HG02938 (cell line): ENCODE measurements at regions not wholly inside any gene's neighbourhood (a gene's known extent, or its start where the extent isn't known, plus 50 kb on each side); places are given as distances from the start of the nearest gene placed in this dataset.
"Not testable (repeated sequence)": the region's sequence is repeated elsewhere in the genome, so short reads cannot be mapped to it uniquely, and the experiment has no call there.

Source experiments
- ATAC-seq: cut with Tn5 transposase; IDR thresholded peaks from one replicate; pipeline ENCODE4 v1.9.1; 2021; ENCODE audit warnings: mild to moderate bottlenecking, moderate library complexity; ENCODE audit not compliant: unreplicated experiment

DNA sequence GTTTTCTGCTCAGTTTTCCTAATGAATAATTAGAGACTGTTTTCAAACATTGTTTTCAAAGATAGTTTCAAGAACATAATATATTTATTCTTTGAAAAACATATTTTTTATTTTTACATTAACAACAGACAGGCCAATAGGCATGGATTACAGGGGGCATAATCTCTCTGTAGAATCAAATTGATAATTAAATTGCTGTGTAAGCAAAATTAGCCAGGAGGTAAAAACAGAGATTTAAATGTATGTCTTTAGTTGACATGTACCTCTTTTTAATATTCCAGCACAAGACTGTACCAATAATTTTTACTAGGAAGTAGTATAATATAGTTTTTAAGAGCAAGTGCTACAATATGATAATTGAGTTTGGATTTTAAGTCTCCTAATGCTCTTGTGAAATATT lies 1444.5 kb downstream of the BRINP3 start:
- no peak for ATAC-seq

DNA sequence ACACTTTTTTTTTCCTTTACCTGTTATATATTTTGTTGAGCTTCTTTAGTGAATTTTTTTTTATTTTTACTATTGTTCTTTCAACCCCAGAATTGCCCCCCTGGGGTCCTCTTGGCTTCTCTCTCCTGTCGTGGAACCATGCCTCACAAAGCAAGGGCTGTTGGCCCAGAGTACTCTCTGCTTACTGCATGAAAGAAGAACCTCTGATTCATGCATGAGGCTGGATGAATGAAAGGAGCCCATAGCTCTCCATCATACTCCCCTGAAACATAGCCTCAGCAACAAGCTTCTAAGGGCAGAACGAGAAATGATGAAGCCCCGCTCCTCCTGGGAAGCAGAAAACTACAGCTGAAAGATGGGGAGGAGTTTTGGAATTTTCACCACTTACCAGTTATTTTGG lies 1441.0 kb downstream of the BRINP3 start:
- ATAC-seq = no peak

DNA sequence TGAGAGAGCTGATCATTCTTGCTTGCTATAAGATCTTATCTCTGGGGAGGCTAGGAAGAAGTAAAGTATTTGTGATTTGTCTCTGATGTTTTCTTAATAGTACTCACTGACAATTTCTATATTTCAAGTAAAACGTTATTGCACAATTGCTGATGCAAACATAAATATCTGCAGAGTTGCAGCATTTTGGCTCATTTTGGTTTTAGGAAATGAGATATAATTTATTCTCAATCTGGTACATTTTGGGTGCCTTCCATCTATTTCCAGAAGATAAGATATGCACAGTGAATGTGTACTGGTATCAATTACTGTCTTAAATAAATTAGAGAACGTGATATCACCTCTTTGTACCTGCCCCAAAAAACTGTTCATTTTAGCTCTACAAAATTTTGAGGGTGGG lies 1431.5 kb downstream of the BRINP3 start:
- no peak for ATAC-seq

DNA sequence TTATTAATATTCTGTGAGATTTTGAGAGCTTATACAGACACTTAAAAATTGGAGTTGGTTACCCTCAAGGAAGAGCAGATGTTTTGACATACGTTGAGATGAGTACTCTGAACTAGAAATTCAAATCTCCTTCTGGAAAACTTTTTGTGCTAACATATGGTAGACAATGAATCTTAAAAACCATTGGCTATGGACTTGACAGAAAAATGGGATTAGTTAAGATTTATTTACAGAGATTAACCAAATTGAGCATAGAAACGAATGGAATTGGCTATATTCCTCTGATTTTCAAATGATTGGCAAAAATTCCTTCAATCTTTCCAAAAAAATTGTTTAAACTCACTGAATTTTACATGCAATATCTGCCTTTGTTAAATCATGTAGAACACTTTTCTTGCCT lies 1392.9 kb downstream of the BRINP3 start:
- no peak for ATAC-seq

DNA sequence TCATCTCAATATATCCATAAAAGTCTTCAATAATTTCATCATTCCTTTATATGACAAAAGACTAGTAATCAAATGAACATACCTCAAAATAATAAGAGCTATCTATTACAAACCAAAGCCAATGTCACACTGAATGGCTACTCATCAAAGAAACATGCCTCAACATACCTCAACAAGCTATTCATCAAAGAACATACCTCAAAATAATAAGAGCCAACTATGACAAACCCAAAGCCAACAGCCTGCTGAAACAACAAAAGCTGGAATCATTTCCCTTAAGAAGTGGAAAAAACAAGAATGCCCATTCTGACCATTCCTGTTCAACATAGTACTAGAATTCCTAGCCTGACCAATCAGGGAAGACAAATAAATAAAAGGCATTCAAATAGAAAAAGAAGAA lies 1373.7 kb downstream of the BRINP3 start:
- ATAC-seq = no peak

DNA sequence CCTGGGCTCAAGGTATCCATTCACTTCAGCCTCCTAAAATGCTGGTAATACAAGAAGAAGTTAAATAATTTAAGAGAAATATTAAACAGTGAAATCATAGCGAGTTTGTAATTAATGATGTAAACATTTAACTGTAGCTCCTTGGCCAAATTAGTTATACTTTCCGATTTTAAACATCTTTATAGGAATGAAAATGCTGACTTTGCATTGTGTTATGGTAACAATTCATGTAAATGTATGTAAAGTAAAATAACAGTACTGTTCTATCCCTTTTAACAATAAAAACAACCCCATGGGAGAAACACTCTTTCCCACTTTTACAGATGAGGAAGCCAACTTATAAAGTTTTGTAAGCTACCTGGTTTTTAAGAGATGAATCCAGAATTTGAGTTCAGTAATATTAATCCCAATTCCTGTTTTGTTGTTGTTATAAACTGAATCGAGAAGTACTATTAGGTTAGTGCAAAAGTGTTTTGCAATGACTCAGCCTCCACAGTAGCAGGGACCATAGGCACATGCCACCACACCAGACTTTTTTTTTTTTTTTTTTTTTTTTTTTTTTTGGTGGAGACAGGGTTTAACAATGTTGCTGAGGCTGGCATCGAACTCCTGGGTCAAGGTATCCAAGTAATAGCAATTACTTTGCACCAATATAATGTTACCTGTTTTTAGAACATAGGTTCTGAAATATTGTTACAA lies 1360.4 kb downstream of the BRINP3 start:
- ATAC-seq = no peak

DNA sequence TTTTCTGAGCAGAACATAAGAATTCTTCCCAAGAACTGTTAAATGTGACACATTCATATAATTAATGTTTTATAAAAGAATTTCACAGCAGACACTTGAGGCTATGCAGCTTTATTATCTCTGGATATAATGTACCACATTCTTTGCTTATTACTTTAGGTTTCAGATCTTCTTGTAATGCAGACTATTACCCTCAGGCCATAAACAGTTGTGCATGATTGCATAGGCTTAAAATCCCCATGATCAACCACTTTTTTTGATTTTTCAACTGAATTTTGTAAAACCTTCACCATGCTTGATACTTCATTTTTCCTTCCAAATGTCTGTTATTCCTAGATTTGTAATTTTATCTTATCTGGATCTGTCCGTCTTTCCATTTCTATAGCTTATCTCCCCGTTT lies 1355.7 kb downstream of the BRINP3 start:
- no peak for ATAC-seq

DNA sequence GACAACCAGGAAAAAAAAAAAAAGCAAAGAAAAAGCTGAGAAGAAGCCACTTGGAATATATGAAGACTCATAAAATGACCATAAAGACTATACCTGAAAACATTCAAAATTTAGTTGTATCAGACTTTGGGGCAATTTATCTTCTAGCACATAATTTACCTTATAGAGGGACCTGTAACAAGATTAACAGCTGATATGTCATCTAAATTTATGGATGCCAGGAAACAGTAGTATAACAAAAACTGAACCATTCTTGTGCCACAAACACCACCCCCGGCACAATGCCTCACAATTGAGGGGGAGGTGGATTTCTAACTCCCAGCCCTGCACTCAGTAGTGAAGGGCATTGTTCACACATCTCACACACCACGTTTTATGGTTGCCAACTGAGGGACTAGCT lies 1352.0 kb downstream of the BRINP3 start:
- ATAC-seq = no peak

DNA sequence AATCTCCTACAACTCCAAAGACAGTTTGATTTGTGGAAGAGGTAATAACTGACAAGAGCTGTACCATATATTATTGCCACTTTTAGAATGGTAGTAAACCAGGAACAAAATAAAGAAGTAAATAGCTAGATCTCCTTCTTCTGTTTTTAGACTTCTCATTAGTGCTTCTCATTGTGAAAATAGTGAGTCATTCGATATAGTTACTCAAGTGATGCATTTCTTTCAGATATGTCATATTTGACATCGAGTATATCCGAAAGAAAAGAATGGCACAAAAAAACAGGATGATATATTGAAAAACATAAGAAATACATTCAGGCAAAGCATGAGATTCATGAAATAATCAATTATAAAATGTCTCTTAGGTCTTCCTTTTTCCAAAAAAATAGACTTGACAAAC lies 1346.1 kb downstream of the BRINP3 start:
- ATAC-seq = no peak

DNA sequence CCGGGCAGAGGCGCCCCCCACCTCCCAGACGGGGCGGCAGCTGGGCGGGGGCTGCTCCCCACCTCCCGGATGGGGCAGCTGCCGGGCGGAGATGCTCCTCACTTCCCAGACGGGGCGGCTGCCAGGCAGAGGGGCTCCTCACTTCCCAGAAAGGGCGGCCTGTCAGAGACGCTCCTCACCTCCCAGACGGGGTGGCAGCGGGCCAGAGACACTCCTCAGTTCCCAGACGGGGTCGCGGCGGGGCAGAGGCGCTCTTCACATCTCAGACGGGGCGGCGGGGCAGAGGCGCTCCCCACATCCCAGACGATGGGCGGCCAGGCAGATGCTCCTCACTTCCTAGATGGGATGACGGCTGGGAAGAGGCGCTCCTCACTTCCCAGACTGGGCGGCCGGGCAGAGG lies 1337.9 kb downstream of the BRINP3 start:
- ATAC-seq = not testable (repeated sequence)

DNA sequence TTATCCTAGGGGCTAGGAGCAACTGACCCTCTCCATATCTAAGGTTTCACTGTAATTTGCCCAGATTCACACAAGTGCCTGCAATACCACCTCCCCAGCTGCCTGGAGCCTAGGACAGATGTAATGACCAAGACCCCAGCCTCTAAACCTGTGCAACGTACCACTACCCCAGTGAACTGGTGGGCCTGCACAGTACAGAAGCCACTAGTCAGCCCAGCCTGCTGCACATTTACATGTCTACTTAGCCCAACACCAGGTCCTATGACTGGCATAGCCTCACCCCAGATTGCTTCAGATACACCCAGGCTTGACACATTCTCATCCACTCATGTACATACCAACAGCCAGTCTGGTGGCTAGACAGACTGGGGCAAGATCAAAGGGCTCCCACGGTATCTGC lies 1336.6 kb downstream of the BRINP3 start:
- no peak for ATAC-seq

DNA sequence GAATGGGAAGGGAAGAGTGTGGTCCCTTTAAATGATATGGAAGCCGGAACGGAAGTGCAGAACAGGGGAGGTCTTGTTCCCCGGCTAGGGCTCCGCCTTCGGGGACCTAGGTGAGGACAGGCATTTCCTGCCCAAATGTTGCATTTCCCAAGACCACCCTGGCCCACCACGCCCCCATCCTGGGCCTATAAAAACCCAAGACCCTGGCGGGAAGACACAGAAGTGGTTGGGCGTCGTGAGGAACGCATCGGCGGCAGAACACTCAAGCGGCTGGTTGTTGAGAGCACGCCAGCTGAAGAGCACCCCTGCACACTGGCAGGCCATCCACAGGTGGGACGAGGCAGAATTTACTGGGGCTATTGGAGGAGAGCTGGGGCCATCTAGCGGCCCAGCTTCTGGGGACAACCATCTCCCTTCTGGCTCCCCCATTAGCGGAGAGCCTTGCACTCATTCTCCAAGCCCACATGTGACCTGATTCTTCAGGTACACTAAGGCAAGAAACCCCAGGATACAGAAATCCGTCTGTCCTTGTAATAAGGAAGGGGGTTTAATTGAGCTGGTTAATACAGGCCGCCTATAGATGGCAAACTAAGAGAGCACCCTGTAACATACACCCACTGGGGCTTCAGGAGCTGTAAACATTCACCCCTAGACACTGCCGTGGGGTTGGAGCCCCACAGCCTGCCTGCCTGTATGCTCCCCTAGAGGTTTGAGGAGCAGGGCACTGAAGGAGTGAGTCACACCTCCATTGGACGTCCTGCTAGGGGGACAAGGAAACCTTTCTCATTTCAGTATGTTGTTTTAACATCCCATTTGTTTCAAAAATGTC lies 1327.9 kb downstream of the BRINP3 start:
- ATAC-seq = no peak

DNA sequence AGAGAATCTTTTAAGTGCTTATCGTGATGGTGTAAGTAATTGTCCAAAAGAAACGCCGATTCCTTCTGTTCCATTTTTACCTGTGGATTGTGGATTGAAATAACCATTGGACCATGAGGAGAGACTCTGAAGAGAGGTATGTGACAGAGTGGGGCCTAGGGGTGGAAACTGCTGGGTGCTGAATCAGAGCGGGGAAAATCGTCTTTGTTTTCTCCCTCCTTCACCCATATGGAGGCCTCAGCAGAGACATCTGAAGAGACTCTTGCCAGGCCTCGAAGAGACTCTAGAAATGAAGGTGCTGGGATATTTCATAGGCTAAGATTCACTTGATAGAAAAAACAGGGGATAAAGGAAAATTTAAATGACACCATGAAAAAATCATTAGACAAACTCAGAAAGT lies 1327.0 kb downstream of the BRINP3 start:
- ATAC-seq = no peak

DNA sequence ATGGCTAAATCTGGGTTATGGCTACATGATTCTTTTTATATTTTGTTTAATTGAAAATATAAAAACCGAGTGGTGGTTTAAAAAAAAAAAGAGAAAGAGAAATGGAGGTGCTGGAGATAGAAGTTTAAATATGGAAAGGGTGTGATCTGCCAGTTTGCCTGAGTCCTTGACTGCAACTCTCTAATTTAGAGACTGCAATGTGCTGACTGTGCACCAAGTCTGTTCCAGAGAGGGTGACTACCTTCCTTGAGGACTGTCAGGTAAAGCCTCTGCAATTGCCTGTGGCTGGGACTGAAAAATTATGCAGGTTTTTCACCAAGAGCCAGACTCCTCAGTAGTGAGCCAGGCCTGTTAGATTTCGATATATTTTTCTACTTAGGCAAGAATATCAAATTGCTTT lies 1326.3 kb downstream of the BRINP3 start:
- ATAC-seq = no peak

DNA sequence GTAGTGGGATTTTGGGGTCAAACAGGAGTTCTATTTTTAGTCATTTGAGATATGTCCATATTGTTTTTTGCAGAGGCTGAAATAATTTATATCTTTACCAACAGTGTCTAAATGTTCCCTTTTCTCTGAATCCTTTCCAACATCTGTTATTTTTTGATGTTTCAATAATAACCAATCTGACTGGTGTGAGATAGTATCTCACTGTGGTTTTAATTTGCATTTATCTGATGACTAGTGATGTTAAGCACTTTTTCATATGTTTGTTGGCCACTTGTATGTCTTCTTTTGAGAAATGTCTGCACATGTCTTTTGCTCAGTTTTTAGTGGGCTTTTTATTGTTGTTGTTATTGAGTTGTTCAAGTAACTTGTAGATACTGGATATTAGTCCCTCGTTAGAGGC lies 1325.0 kb downstream of the BRINP3 start:
- ATAC-seq = no peak

DNA sequence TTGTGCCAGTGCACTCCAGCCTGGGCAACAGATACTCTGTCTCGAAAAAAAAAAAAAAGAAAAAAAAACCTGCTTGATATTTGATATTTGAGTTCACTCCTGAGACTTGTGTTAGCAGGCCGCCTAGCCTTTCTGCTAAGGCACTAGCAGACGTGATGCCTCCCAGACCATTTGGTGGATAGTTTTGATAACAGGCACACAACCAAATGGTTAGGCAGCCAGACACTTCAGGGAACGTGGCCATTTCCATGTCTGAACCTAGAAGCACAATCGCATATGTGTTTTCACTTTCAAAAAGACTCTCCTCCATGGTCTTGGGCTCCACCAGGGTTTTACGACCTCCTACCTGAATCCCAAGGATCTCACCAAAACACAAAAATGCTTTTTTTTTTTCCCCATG lies 1319.5 kb downstream of the BRINP3 start:
- no peak for ATAC-seq

DNA sequence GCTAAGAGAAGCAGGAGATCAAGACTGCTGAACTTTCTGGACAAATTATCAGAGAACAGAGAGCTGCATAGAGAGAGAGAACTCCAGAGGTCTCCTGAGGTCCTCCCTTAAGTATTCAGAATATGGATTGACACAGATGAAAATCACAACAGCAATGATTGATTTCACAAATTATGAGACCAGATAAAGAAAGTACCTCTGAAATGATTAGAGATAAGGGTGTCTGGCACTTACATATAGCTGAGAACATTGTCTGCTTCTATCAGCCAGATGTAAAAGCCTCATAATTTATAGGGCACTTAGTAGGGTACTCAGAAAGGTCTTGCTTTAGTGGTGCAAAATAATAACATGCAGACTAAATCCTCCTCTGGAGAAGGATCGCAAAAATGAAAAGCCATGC lies 1301.8 kb downstream of the BRINP3 start:
- no peak for ATAC-seq

DNA sequence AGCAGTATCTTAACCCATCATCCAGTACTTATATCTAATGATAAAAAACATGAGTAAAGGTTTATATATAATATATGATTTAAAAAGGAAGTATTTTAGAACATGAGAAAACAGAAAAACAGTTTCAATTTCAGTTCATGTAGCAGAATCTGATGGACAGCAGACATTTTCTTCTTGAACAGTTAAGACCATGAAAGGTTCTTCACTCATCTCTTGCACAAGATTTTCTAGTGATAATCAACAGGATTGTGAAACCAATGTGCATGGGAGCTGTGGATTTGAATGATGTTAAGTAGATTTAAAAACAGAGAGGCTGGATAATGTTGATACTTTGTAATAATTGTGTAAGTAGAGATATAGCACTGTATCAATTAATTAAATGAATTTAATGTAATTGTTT lies 1297.6 kb downstream of the BRINP3 start:
- no peak for ATAC-seq

DNA sequence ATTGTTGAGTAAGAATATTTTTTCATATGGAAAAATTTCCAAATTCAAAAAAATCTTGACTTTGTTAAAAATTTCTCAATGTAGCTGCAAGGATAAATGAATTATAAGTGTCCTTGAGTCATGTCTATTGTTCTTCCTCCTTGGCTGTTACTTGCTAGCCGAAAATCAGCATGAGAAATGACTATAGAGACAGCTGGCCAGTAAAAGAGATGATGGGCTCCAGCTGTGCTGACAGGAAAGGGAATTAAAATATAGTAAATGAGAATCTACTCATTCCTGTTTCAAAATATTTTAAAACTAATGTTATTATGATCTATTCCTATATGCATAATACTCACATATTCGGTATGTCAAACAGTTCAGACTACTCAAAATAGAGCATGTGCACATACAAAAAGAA lies 1292.6 kb downstream of the BRINP3 start:
- no peak for ATAC-seq

DNA sequence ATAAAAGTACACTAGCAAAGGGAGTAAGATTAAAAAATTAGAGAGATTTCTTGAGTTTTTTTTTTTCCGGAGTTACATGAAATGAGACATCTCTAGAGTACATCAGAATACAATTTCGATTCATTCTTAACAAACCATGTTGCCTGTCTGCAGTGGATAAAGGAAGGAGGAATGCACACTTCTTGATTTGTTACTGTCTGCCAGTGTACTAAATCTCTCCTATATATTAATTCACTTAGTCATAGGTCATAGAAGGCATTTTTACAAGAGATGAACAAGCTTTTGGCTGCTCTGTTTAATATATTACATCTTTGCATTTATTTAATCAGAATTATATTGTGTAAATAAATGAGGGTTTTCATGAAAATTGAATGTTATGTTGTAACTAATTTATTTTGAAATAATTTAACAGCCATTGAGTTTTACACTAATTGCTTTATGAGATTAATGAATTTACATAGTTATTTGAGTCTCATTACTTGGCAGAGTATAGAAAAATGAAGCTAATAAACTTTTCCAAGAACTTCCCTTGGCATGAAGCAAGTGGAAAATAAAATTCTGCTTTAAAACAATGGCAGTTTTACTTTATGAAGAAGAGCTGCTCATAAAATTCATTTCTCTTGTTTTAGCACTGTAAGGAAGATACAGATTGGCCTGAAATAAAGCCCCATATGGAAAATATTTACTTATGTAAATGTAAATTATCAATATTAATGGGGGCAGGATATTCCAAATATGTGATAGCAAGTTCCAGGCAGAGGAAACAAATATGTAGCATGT lies 1284.7 kb downstream of the BRINP3 start:
- no peak for ATAC-seq

DNA sequence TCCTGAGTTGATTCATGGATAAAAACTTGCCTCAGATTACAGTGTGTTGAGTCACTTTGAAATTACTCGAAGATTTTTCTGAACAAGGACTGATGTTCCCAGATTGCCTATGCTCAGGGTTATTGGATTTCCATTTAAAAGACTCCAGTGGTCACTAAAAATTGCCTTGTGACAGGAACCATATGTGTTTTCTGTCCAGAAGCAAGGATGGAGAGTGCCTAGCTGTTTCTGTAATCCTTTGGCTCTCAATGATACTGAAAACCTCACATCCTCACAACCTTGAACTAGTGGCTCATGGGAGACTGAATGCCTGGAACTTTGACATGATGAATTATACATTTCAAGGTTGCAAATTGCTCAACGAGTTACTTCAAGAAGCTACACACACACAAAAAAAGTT lies 1271.8 kb downstream of the BRINP3 start:
- ATAC-seq = no peak

DNA sequence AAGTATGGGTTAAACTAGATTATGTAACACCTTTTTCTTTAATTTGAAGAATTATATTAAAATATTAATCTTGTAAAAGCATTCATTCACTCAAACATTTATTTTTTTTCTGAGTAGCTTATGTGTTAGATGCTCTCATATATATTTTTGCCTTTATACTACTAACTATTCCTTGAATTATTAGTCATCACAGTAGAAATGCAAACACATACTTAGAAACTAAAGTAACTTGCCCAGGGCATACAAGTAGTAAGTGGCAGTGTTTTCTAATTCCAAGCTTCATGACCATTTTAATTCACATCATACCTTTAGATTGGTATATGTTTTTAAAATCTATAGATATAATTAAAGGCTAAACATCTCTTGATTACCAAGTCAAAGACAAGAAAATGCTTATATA lies 1271.0 kb downstream of the BRINP3 start:
- no peak for ATAC-seq
